ENCODE measurements at regions not wholly inside any gene's neighbourhood (a gene's known extent, or its start where the extent isn't known, plus 50 kb on each side); places are given as distances from the start of the nearest gene placed in this dataset.
A peak's percentile ranks its signal among the peaks of the same experiment; 100 is the strongest.

GRCh38 chr5:92418341-92418740 lies 1035.2 kb upstream of the ARRDC3 start:
- Histone ChIP-seq H2AK5ac (ENCODE audit: low read depth, low read length) (no peak overlapping the region), H3K36me3 (replicated peaks in 1 of 2; ENCODE audit: control insufficient read depth in 2 of 2, insufficient read depth in 2 of 2, low read length in 2 of 2) (no peaks in the 10 kb centered on the region), H3K27me3 (ENCODE audit: control insufficient read depth in 3 of 3, insufficient read depth in 3 of 3, low read depth in 1 of 3, low read length in 3 of 3) (no peaks in the 10 kb centered on the region), H3K27ac (replicated peaks; ENCODE audit: low read length) (no peak overlapping the region), H3K4me2 (ENCODE audit: insufficient read depth, low read length, poor library complexity, severe bottlenecking) (no peak overlapping the region), H3K9me3 (replicated peaks in 1 of 2; ENCODE audit: control insufficient read depth in 2 of 2, insufficient read depth in 1 of 2, low read depth in 1 of 2, low read length in 2 of 2) (peaks cover 6 to 27% of the 10 kb centered on the region in 2 donors), H2BK5ac (ENCODE audit: low read length) (no peak overlapping the region), H3K9ac (ENCODE audit: low read depth, low read length, poor library complexity) (no peak overlapping the region), H2BK15ac (ENCODE audit: low read length) (no peak overlapping the region), H4K91ac (ENCODE audit: low read depth, low read length, poor library complexity) (no peak overlapping the region), H4K8ac (ENCODE audit: low read depth, low read length) (no peak overlapping the region), H3K14ac (ENCODE audit: low read length) (no peak overlapping the region), H2AFZ (ENCODE audit: low read length) (no peak overlapping the region), H3K4me1 (ENCODE audit: control insufficient read depth in 2 of 2, insufficient read depth in 1 of 2, low read depth in 1 of 2, low read length in 2 of 2) (no peaks in the 10 kb centered on the region), H3K4me3 (ENCODE audit: low read length in 2 of 2) (no peak overlapping the region), H2BK12ac (ENCODE audit: low read length) (no peak overlapping the region), H3K23ac (ENCODE audit: low read depth, low read length, poor library complexity) (no peak overlapping the region), H2BK120ac (ENCODE audit: low read depth, low read length) (no peak overlapping the region), H3K18ac (ENCODE audit: low read length) (no peak overlapping the region), H3K79me1 (ENCODE audit: low read depth, low read length) (no peaks in the 10 kb centered on the region), H3K4ac (ENCODE audit: low read length) (no peak overlapping the region)
- no peak for DNase-seq (ENCODE audit: low spot score)
- WGBS, 2 donors (ENCODE audit: extremely low coverage in 2 of 2, insufficient read length in 2 of 2, insufficient replicate concordance in 1 of 2) = no CpG with 5 or more reads among the region's 3 CpGs

- Histone ChIP-seq H3K27me3 (ENCODE audit: control insufficient read depth in 3 of 3, insufficient read depth in 3 of 3, low read depth in 1 of 3, low read length in 3 of 3) (no peaks in the 10 kb centered on the region), H2BK120ac (ENCODE audit: low read depth, low read length) (no peak overlapping the region), H4K91ac (ENCODE audit: low read depth, low read length, poor library complexity) (no peak overlapping the region), H3K9ac (ENCODE audit: low read depth, low read length, poor library complexity) (no peak overlapping the region), H3K36me3 (replicated peaks in 1 of 2; ENCODE audit: control insufficient read depth in 2 of 2, insufficient read depth in 2 of 2, low read length in 2 of 2) (no peaks in the 10 kb centered on the region), H3K14ac (ENCODE audit: low read length) (no peak overlapping the region), H2BK15ac (ENCODE audit: low read length) (no peak overlapping the region), H2BK12ac (ENCODE audit: low read length) (no peak overlapping the region), H3K79me1 (ENCODE audit: low read depth, low read length) (no peaks in the 10 kb centered on the region), H2AFZ (ENCODE audit: low read length) (no peak overlapping the region), H2AK5ac (ENCODE audit: low read depth, low read length) (no peak overlapping the region), H3K4ac (ENCODE audit: low read length) (no peak overlapping the region), H3K23ac (ENCODE audit: low read depth, low read length, poor library complexity) (no peak overlapping the region), H3K9me3 (replicated peaks in 1 of 2; ENCODE audit: control insufficient read depth in 2 of 2, insufficient read depth in 1 of 2, low read depth in 1 of 2, low read length in 2 of 2) (no peaks in the 10 kb centered on the region), H3K4me2 (ENCODE audit: insufficient read depth, low read length, poor library complexity, severe bottlenecking) (no peak overlapping the region), H3K4me3 (ENCODE audit: low read length in 2 of 2) (no peak overlapping the region), H4K8ac (ENCODE audit: low read depth, low read length) (no peak overlapping the region), H3K4me1 (ENCODE audit: control insufficient read depth in 2 of 2, insufficient read depth in 1 of 2, low read depth in 1 of 2, low read length in 2 of 2) (no peaks in the 10 kb centered on the region), H3K27ac (replicated peaks; ENCODE audit: low read length) (no peak overlapping the region), H2BK5ac (ENCODE audit: low read length) (no peak overlapping the region), H3K18ac (ENCODE audit: low read length) (no peak overlapping the region)
- no CpG with 5 or more reads among the region's 2 CpGs for WGBS, 2 donors (ENCODE audit: extremely low coverage in 2 of 2, insufficient read length in 2 of 2, insufficient replicate concordance in 1 of 2)
- no peak for DNase-seq (ENCODE audit: low spot score)
These were observed 1026.0 kb upstream of the ARRDC3 start for GRCh38 chr5:92409134-92409533.

- peak overlapping the region; percentile 21 for H2AFZ ChIP-seq (ENCODE audit: low read length)
- no CpG with 5 or more reads among the region's 7 CpGs for whole genome bisulfite sequencing, 2 donors (ENCODE audit: extremely low coverage in 2 of 2, insufficient read length in 2 of 2, insufficient replicate concordance in 1 of 2)
- no peak for DNase-seq (ENCODE audit: low spot score)
These were observed 1020.0 kb upstream of the ARRDC3 start for GRCh38 chr5:92402956-92403702.

GRCh38 chr5:92402045-92402444 lies 1018.9 kb upstream of the ARRDC3 start:
- Histone ChIP-seq H3K27me3 (ENCODE audit: control insufficient read depth in 3 of 3, insufficient read depth in 3 of 3, low read depth in 1 of 3, low read length in 3 of 3) (no peaks in the 10 kb centered on the region), H3K27ac (replicated peaks; ENCODE audit: low read length) (no peak overlapping the region), H3K18ac (ENCODE audit: low read length) (no peak overlapping the region), H3K4ac (ENCODE audit: low read length) (no peak overlapping the region), H4K8ac (ENCODE audit: low read depth, low read length) (no peak overlapping the region), H4K91ac (ENCODE audit: low read depth, low read length, poor library complexity) (no peak overlapping the region), H3K4me1 (ENCODE audit: control insufficient read depth in 2 of 2, insufficient read depth in 1 of 2, low read depth in 1 of 2, low read length in 2 of 2) (peaks cover 0 to 12% of the 10 kb centered on the region in 2 donors), H2AK5ac (ENCODE audit: low read depth, low read length) (no peak overlapping the region), H3K4me3 (ENCODE audit: low read length in 2 of 2) (no peak overlapping the region), H3K9ac (ENCODE audit: low read depth, low read length, poor library complexity) (no peak overlapping the region), H3K79me1 (ENCODE audit: low read depth, low read length) (no peaks in the 10 kb centered on the region), H3K14ac (ENCODE audit: low read length) (no peak overlapping the region), H3K36me3 (replicated peaks in 1 of 2; ENCODE audit: control insufficient read depth in 2 of 2, insufficient read depth in 2 of 2, low read length in 2 of 2) (no peaks in the 10 kb centered on the region), H2BK12ac (ENCODE audit: low read length) (no peak overlapping the region), H3K4me2 (ENCODE audit: insufficient read depth, low read length, poor library complexity, severe bottlenecking) (no peak overlapping the region), H2AFZ (ENCODE audit: low read length) (peak overlapping the region; percentile 0), H2BK5ac (ENCODE audit: low read length) (no peak overlapping the region), H3K23ac (ENCODE audit: low read depth, low read length, poor library complexity) (no peak overlapping the region), H2BK120ac (ENCODE audit: low read depth, low read length) (no peak overlapping the region), H3K9me3 (replicated peaks in 1 of 2; ENCODE audit: control insufficient read depth in 2 of 2, insufficient read depth in 1 of 2, low read depth in 1 of 2, low read length in 2 of 2) (no peaks in the 10 kb centered on the region), H2BK15ac (ENCODE audit: low read length) (no peak overlapping the region)
- WGBS, 2 donors (ENCODE audit: extremely low coverage in 2 of 2, insufficient read length in 2 of 2, insufficient replicate concordance in 1 of 2) = no CpG with 5 or more reads among the region's 2 CpGs
- no peak for DNase-seq (ENCODE audit: low spot score)

More at GRCh38 chr5:92402956-92403702, 1020.0 kb upstream of the ARRDC3 start:
- H4K91ac ChIP-seq (ENCODE audit: low read depth, low read length, poor library complexity) = no peak overlapping the region
- no peak overlapping the region for H2BK120ac ChIP-seq (ENCODE audit: low read depth, low read length)
- H4K8ac ChIP-seq (ENCODE audit: low read depth, low read length) = no peak overlapping the region
- H3K9me3 ChIP-seq (replicated peaks in 1 of 2; ENCODE audit: control insufficient read depth in 2 of 2, insufficient read depth in 1 of 2, low read depth in 1 of 2, low read length in 2 of 2) = no peaks in the 10 kb centered on the region
- no peak overlapping the region for H3K4me3 ChIP-seq (ENCODE audit: low read length in 2 of 2)
- H2BK12ac ChIP-seq (ENCODE audit: low read length) = no peak overlapping the region
- no peak overlapping the region for H2BK5ac ChIP-seq (ENCODE audit: low read length)
- H3K27ac ChIP-seq (replicated peaks; ENCODE audit: low read length) = no peak overlapping the region
- no peak overlapping the region for H2AK5ac ChIP-seq (ENCODE audit: low read depth, low read length)
- H3K36me3 ChIP-seq (replicated peaks in 1 of 2; ENCODE audit: control insufficient read depth in 2 of 2, insufficient read depth in 2 of 2, low read length in 2 of 2) = no peaks in the 10 kb centered on the region
- H3K23ac ChIP-seq (ENCODE audit: low read depth, low read length, poor library complexity) = no peak overlapping the region
- H3K79me1 ChIP-seq (ENCODE audit: low read depth, low read length) = no peaks in the 10 kb centered on the region
- no peak overlapping the region for H3K18ac ChIP-seq (ENCODE audit: low read length)
- peaks cover 0 to 12% of the 10 kb centered on the region in 2 donors for H3K4me1 ChIP-seq (ENCODE audit: control insufficient read depth in 2 of 2, insufficient read depth in 1 of 2, low read depth in 1 of 2, low read length in 2 of 2)
- H3K4ac ChIP-seq (ENCODE audit: low read length) = no peak overlapping the region
- H3K27me3 ChIP-seq (ENCODE audit: control insufficient read depth in 3 of 3, insufficient read depth in 3 of 3, low read depth in 1 of 3, low read length in 3 of 3) = no peaks in the 10 kb centered on the region
- no peak overlapping the region for H3K9ac ChIP-seq (ENCODE audit: low read depth, low read length, poor library complexity)
- H2BK15ac ChIP-seq (ENCODE audit: low read length) = no peak overlapping the region
- H3K4me2 ChIP-seq (ENCODE audit: insufficient read depth, low read length, poor library complexity, severe bottlenecking) = no peak overlapping the region
- no peak overlapping the region for H3K14ac ChIP-seq (ENCODE audit: low read length)

All from neuronal stem cell (in vitro differentiated cells).